ENCODE measurements at regions not wholly inside any gene's neighbourhood (a gene's known extent, or its start where the extent isn't known, plus 50 kb on each side); places are given as distances from the start of the nearest gene placed in this dataset.

- CTCF ChIA-PET (ENCODE audit: unreplicated experiment): no interaction called here
- Histone ChIP-seq H3K27ac (ENCODE audit: low read depth, low read length, poor library complexity, severe bottlenecking) (no peak overlapping the region), H2AFZ (ENCODE audit: low read length) (no peak overlapping the region), H3K79me2 (ENCODE audit: insufficient read depth, low read depth, low read length) (no peaks in the 10 kb centered on the region), H4K20me1 (ENCODE audit: insufficient read depth, low read length) (no peaks in the 10 kb centered on the region), H3K4me2 (ENCODE audit: low read length) (no peak overlapping the region), H3K4me3 (ENCODE audit: low read depth, low read length, poor library complexity, severe bottlenecking) (no peak overlapping the region), H3K9me3 (ENCODE audit: low read length) (no peaks in the 10 kb centered on the region), H3K36me3 (ENCODE audit: insufficient read depth, low read length) (no peaks in the 10 kb centered on the region), H3K4me1 (ENCODE audit: insufficient read depth, low read length, poor library complexity, severe bottlenecking) (no peaks in the 10 kb centered on the region), H3K9me2 (ENCODE audit: insufficient read depth, low read length) (no peaks in the 10 kb centered on the region)
- TF ChIP-seq CTCF (conservative IDR thresholded peaks at IDR 0.05; ENCODE audit: low read length): no peak
- TF ChIP-seq EZH2phosphoT487 (IDR thresholded peaks at IDR 0.05; ENCODE audit: borderline replicate concordance, low read depth, low read length): no peak
- POLR2A ChIA-PET: no interaction called here
- DNase-seq (ENCODE audit: low spot score): no peak
- BruUV-seq (replicated peaks): no TSS peak
- intact Hi-C loops (cut with micrococcal nuclease; ENCODE audit: unreplicated experiment): no loop called here
Observed at GRCh38 chr10:120110196-120110595, 217.7 kb downstream of the SEC23IP start.

GRCh38 chr10:120111628-120112027, 219.1 kb downstream of the SEC23IP start:
- H2AFZ ChIP-seq (ENCODE audit: low read length): no peak overlapping the region
- CTCF ChIA-PET (ENCODE audit: unreplicated experiment): no interaction called here
- no peak overlapping the region for H3K4me3 ChIP-seq (ENCODE audit: low read depth, low read length, poor library complexity, severe bottlenecking)
- no peak overlapping the region for H3K4me2 ChIP-seq (ENCODE audit: low read length)
- no peak for DNase-seq (ENCODE audit: low spot score)
- H4K20me1 ChIP-seq (ENCODE audit: insufficient read depth, low read length): no peaks in the 10 kb centered on the region
- H3K36me3 ChIP-seq (ENCODE audit: insufficient read depth, low read length): no peaks in the 10 kb centered on the region
- POLR2A ChIA-PET: no interaction called here
- no TSS peak for BruUV-seq (replicated peaks)
- H3K9me3 ChIP-seq (ENCODE audit: low read length): no peaks in the 10 kb centered on the region
- TF ChIP-seq CTCF (conservative IDR thresholded peaks at IDR 0.05; ENCODE audit: low read length): no peak
- no peaks in the 10 kb centered on the region for H3K9me2 ChIP-seq (ENCODE audit: insufficient read depth, low read length)
- H3K79me2 ChIP-seq (ENCODE audit: insufficient read depth, low read depth, low read length): no peaks in the 10 kb centered on the region
- H3K27ac ChIP-seq (ENCODE audit: low read depth, low read length, poor library complexity, severe bottlenecking): no peak overlapping the region
- intact Hi-C loops (cut with micrococcal nuclease; ENCODE audit: unreplicated experiment): no loop called here
- no peaks in the 10 kb centered on the region for H3K4me1 ChIP-seq (ENCODE audit: insufficient read depth, low read length, poor library complexity, severe bottlenecking)

- ChIA-PET POLR2A (no interaction called here), CTCF (ENCODE audit: unreplicated experiment) (no interaction called here)
- no TSS peak for BruUV-seq (replicated peaks)
Observed at GRCh38 chr10:120112809-120113208, 220.3 kb downstream of the SEC23IP start.

More at GRCh38 chr10:120112809-120113208, 220.3 kb downstream of the SEC23IP start:
- Histone ChIP-seq H3K27ac (ENCODE audit: low read depth, low read length, poor library complexity, severe bottlenecking) (no peak overlapping the region), H3K79me2 (ENCODE audit: insufficient read depth, low read depth, low read length) (no peaks in the 10 kb centered on the region), H3K36me3 (ENCODE audit: insufficient read depth, low read length) (no peaks in the 10 kb centered on the region), H3K9me2 (ENCODE audit: insufficient read depth, low read length) (no peaks in the 10 kb centered on the region), H4K20me1 (ENCODE audit: insufficient read depth, low read length) (no peaks in the 10 kb centered on the region), H3K4me1 (ENCODE audit: insufficient read depth, low read length, poor library complexity, severe bottlenecking) (no peaks in the 10 kb centered on the region), H3K9me3 (ENCODE audit: low read length) (no peaks in the 10 kb centered on the region), H3K4me2 (ENCODE audit: low read length) (no peak overlapping the region), H2AFZ (ENCODE audit: low read length) (no peak overlapping the region), H3K4me3 (ENCODE audit: low read depth, low read length, poor library complexity, severe bottlenecking) (no peak overlapping the region)
- DNase-seq (ENCODE audit: low spot score): no peak
- TF ChIP-seq CTCF (conservative IDR thresholded peaks at IDR 0.05; ENCODE audit: low read length) (no peak), EZH2phosphoT487 (IDR thresholded peaks at IDR 0.05; ENCODE audit: borderline replicate concordance, low read depth, low read length) (no peak)
- intact Hi-C loops (cut with micrococcal nuclease; ENCODE audit: unreplicated experiment): no loop called here
